ENCODE measurements at regions not wholly inside any gene's neighbourhood (a gene's known extent, or its start where the extent isn't known, plus 50 kb on each side); places are given as distances from the start of the nearest gene placed in this dataset.

- no peak for DNase-seq (ENCODE audit: low read depth in 1 of 2, low spot score in 1 of 2)
- in situ Hi-C loops (cut with HindIII; ENCODE audit: low pct_unique_long_range_greater_than_20kb, low sequenced_read_pairs), result no loop called here
- TF ChIP-seq JUND (IDR thresholded peaks at IDR 0.05; ENCODE audit: low read depth), result no peak
Observed at GRCh38 chr14:54173802-54174201, 217.2 kb upstream of the BMP4 start.

- in situ Hi-C loops (cut with HindIII; ENCODE audit: low pct_unique_long_range_greater_than_20kb, low sequenced_read_pairs), result no loop called here
- DNase-seq (ENCODE audit: low read depth in 1 of 2, low spot score in 1 of 2), result no peak
- TF ChIP-seq JUND (IDR thresholded peaks at IDR 0.05; ENCODE audit: low read depth), result no peak
Observed at GRCh38 chr14:54174457-54174856, 217.8 kb upstream of the BMP4 start.

- in situ Hi-C loops (cut with HindIII; ENCODE audit: low pct_unique_long_range_greater_than_20kb, low sequenced_read_pairs), result no loop called here
- peak; percentile 52 to 87 for DNase-seq (ENCODE audit: low read depth in 1 of 2, low spot score in 1 of 2)
- TF ChIP-seq JUND (IDR thresholded peaks at IDR 0.05; ENCODE audit: low read depth), result no peak
Observed at GRCh38 chr14:54175298-54175942, 218.8 kb upstream of the BMP4 start.

GRCh38 chr14:54177019-54177418 is 219.8 kb upstream of the CDKN3 start:
- no peak for TF ChIP-seq JUND (IDR thresholded peaks at IDR 0.05; ENCODE audit: low read depth)
- in situ Hi-C loops (cut with HindIII; ENCODE audit: low pct_unique_long_range_greater_than_20kb, low sequenced_read_pairs), result no loop called here
- no peak for DNase-seq (ENCODE audit: low read depth in 1 of 2, low spot score in 1 of 2)

- in situ Hi-C loops (cut with HindIII; ENCODE audit: low pct_unique_long_range_greater_than_20kb, low sequenced_read_pairs), result no loop called here
- no peak for TF ChIP-seq JUND (IDR thresholded peaks at IDR 0.05; ENCODE audit: low read depth)
- DNase-seq (ENCODE audit: low read depth in 1 of 2, low spot score in 1 of 2), result no peak
Observed at GRCh38 chr14:54177641-54178621, 218.9 kb upstream of the CDKN3 start.

GRCh38 chr14:54182419-54183045 is 214.3 kb upstream of the CDKN3 start:
- no peak for DNase-seq (ENCODE audit: low read depth in 1 of 2, low spot score in 1 of 2)
- TF ChIP-seq JUND (IDR thresholded peaks at IDR 0.05; ENCODE audit: low read depth), result no peak
- in situ Hi-C loops (cut with HindIII; ENCODE audit: low pct_unique_long_range_greater_than_20kb, low sequenced_read_pairs), result no loop called here

- no peak for DNase-seq (ENCODE audit: low read depth in 1 of 2, low spot score in 1 of 2)
- no peak for TF ChIP-seq JUND (IDR thresholded peaks at IDR 0.05; ENCODE audit: low read depth)
- in situ Hi-C loops (cut with HindIII; ENCODE audit: low pct_unique_long_range_greater_than_20kb, low sequenced_read_pairs), result no loop called here
Observed at GRCh38 chr14:54186821-54187763, 209.7 kb upstream of the CDKN3 start.

- in situ Hi-C loops (cut with HindIII; ENCODE audit: low pct_unique_long_range_greater_than_20kb, low sequenced_read_pairs), result no loop called here
- TF ChIP-seq JUND (IDR thresholded peaks at IDR 0.05; ENCODE audit: low read depth), result no peak
- no peak for DNase-seq (ENCODE audit: low read depth in 1 of 2, low spot score in 1 of 2)
Observed at GRCh38 chr14:54188064-54188666, 208.6 kb upstream of the CDKN3 start.

GRCh38 chr14:54189333-54189732 is 207.5 kb upstream of the CDKN3 start:
- in situ Hi-C loops (cut with HindIII; ENCODE audit: low pct_unique_long_range_greater_than_20kb, low sequenced_read_pairs), result no loop called here
- no peak for TF ChIP-seq JUND (IDR thresholded peaks at IDR 0.05; ENCODE audit: low read depth)
- DNase-seq (ENCODE audit: low read depth in 1 of 2, low spot score in 1 of 2), result no peak

- DNase-seq (ENCODE audit: low read depth in 1 of 2, low spot score in 1 of 2), result no peak
- TF ChIP-seq JUND (IDR thresholded peaks at IDR 0.05; ENCODE audit: low read depth), result no peak
- in situ Hi-C loops (cut with HindIII; ENCODE audit: low pct_unique_long_range_greater_than_20kb, low sequenced_read_pairs), result no loop called here
Observed at GRCh38 chr14:54189748-54190354, 207.0 kb upstream of the CDKN3 start.

- no peak for TF ChIP-seq JUND (IDR thresholded peaks at IDR 0.05; ENCODE audit: low read depth)
- in situ Hi-C loops (cut with HindIII; ENCODE audit: low pct_unique_long_range_greater_than_20kb, low sequenced_read_pairs), result no loop called here
- no peak for DNase-seq (ENCODE audit: low read depth in 1 of 2, low spot score in 1 of 2)
Observed at GRCh38 chr14:54191846-54192245, 205.0 kb upstream of the CDKN3 start.

Data from T47D (cell line).